Esophagus squamous epithelium (tissue), 4 donors: ENCODE measurements at regions not wholly inside any gene's neighbourhood (a gene's known extent, or its start where the extent isn't known, plus 50 kb on each side); places are given as distances from the start of the nearest gene placed in this dataset.

Experiments used
- POLR2A ChIP-seq, 4 donors: fragments of 450-650 bp; IDR thresholded peaks; one replicate each; pipeline ENCODE4 v1.6.1; 2017; ENCODE audit warnings: antibody characterized with exemption in 4 of 4, mild to moderate bottlenecking in 4 of 4, moderate library complexity in 3 of 4
- TF ChIP-seq, protein P1 (sequence below), 6 experiments: fragments of 450-650 bp in 4 of 6; fragments of 200-600 bp in 2 of 6; sonication (generic) in 2 of 6; IDR thresholded peaks; one replicate each; pipeline ENCODE4 v1.5.1; 2016 to 2019; ENCODE audit warnings: antibody characterized with exemption in 6 of 6, mild to moderate bottlenecking in 4 of 6, moderate library complexity in 4 of 6

DNA sequence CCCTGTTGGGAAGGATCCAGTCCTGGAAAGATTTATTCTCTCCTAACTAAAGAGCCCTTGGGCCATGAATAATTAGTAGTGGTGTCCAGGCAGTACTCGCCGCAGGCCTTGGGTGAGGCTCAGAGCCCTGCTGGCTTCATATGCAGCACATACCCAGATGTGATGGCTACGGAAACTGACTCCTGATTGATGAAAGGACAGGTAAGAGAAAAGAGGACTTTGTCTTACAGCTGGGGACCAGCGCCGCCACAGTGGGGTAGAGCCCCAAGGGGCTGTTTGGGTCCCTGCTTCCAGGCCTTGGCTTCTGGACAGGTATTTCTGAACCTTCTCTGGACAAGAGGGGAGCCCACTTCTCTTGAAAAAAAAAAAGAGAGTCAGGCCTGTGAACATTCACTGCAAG is 1680.8 kb downstream of the EFNB2 start:
- TF ChIP-seq POLR2A (IDR thresholded peaks at IDR 0.05) = no peak
- TF ChIP-seq, protein P1, sequence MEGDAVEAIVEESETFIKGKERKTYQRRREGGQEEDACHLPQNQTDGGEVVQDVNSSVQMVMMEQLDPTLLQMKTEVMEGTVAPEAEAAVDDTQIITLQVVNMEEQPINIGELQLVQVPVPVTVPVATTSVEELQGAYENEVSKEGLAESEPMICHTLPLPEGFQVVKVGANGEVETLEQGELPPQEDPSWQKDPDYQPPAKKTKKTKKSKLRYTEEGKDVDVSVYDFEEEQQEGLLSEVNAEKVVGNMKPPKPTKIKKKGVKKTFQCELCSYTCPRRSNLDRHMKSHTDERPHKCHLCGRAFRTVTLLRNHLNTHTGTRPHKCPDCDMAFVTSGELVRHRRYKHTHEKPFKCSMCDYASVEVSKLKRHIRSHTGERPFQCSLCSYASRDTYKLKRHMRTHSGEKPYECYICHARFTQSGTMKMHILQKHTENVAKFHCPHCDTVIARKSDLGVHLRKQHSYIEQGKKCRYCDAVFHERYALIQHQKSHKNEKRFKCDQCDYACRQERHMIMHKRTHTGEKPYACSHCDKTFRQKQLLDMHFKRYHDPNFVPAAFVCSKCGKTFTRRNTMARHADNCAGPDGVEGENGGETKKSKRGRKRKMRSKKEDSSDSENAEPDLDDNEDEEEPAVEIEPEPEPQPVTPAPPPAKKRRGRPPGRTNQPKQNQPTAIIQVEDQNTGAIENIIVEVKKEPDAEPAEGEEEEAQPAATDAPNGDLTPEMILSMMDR (IDR thresholded peaks at IDR 0.05) = no peak
